Osteoblast (primary cell): ENCODE measurements at regions not wholly inside any gene's neighbourhood (a gene's known extent, or its start where the extent isn't known, plus 50 kb on each side); places are given as distances from the start of the nearest gene placed in this dataset.

Source experiments
- DNase-seq: peaks from one replicate; pipeline ENCODE4 v3.0.0; 2011; ENCODE audit warnings: low spot score, mixed read lengths; ENCODE audit not compliant: insufficient read length; ENCODE audit errors: missing footprints
- H2AFZ ChIP-seq: 2 replicates; pipeline ENCODE4 v1.6.0; 2011; ENCODE audit warnings: mild to moderate bottlenecking, low read length
- H3K27ac ChIP-seq: 2 replicates; pipeline ENCODE4 v1.5.1; 2011; ENCODE audit warnings: mild to moderate bottlenecking, low read depth, low read length, moderate library complexity
- H3K27me3 ChIP-seq: 2 replicates; pipeline ENCODE4 v1.6.0; 2012; ENCODE audit warnings: mild to moderate bottlenecking, control low read depth, inconsistent platforms, low read length, moderate library complexity; ENCODE audit not compliant: insufficient read depth
- H3K36me3 ChIP-seq: 2 replicates; pipeline ENCODE4 v1.5.1; 2011; ENCODE audit warnings: mild to moderate bottlenecking, low read length, control low read depth, moderate library complexity; ENCODE audit not compliant: insufficient read depth
- H3K4me1 ChIP-seq: 2 replicates; pipeline ENCODE4 v1.5.1; 2011; ENCODE audit warnings: mild to moderate bottlenecking, low read length, control low read depth, moderate library complexity; ENCODE audit not compliant: insufficient read depth
- H3K4me2 ChIP-seq: 2 replicates; pipeline ENCODE4 v1.6.0; 2011; ENCODE audit warnings: mild to moderate bottlenecking, low read length; ENCODE audit not compliant: insufficient read depth
- H3K4me3 ChIP-seq: fragments of 200-600 bp; sonication (generic); 3 replicates; pipeline ENCODE4 v1.5.1; 2012; ENCODE audit warnings: mild to moderate bottlenecking, low read length, inconsistent platforms; ENCODE audit not compliant: insufficient read depth
- H3K79me2 ChIP-seq: 2 replicates; pipeline ENCODE4 v1.6.0; 2012; ENCODE audit warnings: mild to moderate bottlenecking, low read length, control low read depth, inconsistent platforms; ENCODE audit not compliant: insufficient read depth
- H3K9me3 ChIP-seq: 2 replicates; pipeline ENCODE4 v1.5.1; 2011; ENCODE audit warnings: low read depth, low read length, control low read depth
- H4K20me1 ChIP-seq: 2 replicates; pipeline ENCODE4 v1.6.0; 2012; ENCODE audit warnings: mild to moderate bottlenecking, low read length, control low read depth; ENCODE audit not compliant: insufficient read depth
- CTCF ChIP-seq: IDR thresholded peaks from 2 replicates; pipeline ENCODE4 v1.5.1; 2011; ENCODE audit warnings: mild to moderate bottlenecking, low read depth, low read length, moderate library complexity; ENCODE audit errors: extremely low read depth

- Histone ChIP-seq H2AFZ (no peak overlapping the region), H3K36me3 (no peaks in the 10 kb centered on the region), H3K27ac (no peak overlapping the region), H3K79me2 (no peaks in the 10 kb centered on the region), H3K27me3 (peaks cover 48% of the 10 kb centered on the region), H3K4me1 (no peaks in the 10 kb centered on the region), H3K9me3 (no peaks in the 10 kb centered on the region), H3K4me3 (no peak overlapping the region), H4K20me1 (no peaks in the 10 kb centered on the region), H3K4me2 (no peak overlapping the region)
- DNase-seq, result no peak
- no peak for TF ChIP-seq CTCF
These were observed 138.8 kb upstream of the PRR20G start for GRCh38 chr3:127426444-127427153.

DNA sequence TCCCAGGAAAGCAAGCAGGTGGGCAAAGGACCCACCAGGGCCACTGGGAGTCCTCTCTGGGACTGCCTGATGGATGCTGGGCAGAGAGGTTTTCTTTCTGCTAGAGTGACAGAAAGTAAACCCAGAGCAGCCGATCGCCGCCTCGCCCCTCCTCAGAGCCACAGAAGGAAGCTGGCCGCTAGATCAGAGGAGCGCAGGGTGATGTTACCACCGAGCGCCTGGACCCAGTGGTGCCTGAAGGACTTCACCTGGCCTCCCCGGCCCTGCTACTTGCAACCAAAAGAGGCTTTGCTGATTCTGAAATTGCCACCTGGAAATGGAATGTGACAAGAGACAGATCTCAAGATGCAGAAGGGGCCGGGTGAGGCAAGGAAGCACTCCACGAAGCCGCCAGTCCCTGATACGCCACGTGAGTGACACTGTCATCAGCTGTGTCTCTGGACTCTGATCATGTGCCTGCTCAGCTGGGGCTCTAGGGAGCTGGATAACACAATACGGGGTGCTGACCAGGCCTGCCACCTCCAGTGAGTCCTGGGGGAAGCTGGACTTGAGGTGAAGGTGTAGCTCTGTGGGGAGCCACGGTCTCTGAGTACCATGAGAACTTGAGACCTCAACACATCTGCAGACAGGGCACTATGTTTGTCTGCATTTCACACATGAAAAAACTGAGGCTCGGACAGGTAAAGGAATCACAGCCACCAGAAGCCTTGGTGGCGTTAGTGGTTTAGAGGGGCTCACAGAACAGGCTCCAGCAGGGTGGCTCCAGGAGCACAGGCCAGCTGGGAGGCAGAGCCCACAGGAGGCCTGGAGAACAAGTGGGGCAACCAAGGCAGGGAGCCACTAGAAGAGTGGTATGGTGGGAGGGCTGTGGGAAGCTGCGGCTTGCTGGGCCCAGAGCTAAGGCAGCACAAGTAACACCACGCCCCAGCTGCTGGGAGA is 137.9 kb upstream of the PRR20G start:
- H3K79me2 ChIP-seq, result no peaks in the 10 kb centered on the region
- H2AFZ ChIP-seq, result no peak overlapping the region
- no peaks in the 10 kb centered on the region for H3K9me3 ChIP-seq
- no peak for DNase-seq
- no peak for TF ChIP-seq CTCF
- no peaks in the 10 kb centered on the region for H3K4me1 ChIP-seq
- no peak overlapping the region for H3K4me2 ChIP-seq
- no peaks in the 10 kb centered on the region for H4K20me1 ChIP-seq
- H3K36me3 ChIP-seq, result no peaks in the 10 kb centered on the region
- no peak overlapping the region for H3K4me3 ChIP-seq
- H3K27me3 ChIP-seq, result peaks cover 44% of the 10 kb centered on the region
- H3K27ac ChIP-seq, result no peak overlapping the region

DNA sequence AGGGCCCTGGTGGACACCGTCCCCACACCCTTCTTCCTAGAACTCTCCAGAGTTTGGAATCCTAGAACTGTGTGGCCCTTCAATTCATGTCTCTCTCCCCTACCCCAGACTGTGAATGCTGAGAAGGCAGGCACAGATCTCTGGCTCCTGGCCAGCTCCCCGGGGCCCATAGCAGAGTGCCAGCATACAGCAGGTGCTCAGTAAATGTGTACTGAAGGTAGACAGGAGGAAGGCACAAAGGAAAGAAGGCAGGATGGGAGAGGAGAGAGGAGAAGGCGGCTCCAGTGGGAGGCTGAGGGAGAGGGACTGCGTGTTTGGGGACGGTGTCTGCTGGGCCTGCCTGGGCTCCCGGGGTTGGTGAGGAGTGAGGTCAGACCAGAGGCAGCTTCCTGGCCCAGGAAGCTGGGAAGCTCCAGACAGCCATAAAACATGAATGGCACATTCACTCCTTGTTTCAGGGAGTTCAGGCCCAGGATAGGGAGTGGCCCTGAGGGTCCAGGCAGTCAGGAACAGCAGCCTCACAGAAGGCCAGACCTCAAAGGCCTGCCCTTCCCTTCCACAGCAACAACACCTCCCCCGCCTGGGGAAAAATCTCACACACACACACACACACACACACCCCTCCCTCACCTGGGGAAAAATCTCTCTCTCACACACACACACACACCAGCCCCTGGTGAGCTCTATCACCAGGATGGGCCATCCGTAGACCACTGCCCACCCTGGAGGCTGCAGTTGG is 137.1 kb upstream of the PRR20G start:
- H2AFZ ChIP-seq, result no peak overlapping the region
- TF ChIP-seq CTCF, result no peak
- DNase-seq, result no peak
- no peak overlapping the region for H3K27ac ChIP-seq
- no peak overlapping the region for H3K4me2 ChIP-seq
- H3K79me2 ChIP-seq, result no peaks in the 10 kb centered on the region
- H3K4me1 ChIP-seq, result no peaks in the 10 kb centered on the region
- no peaks in the 10 kb centered on the region for H3K36me3 ChIP-seq
- no peaks in the 10 kb centered on the region for H3K9me3 ChIP-seq
- H4K20me1 ChIP-seq, result no peaks in the 10 kb centered on the region
- no peak overlapping the region for H3K4me3 ChIP-seq
- peaks cover 41% of the 10 kb centered on the region for H3K27me3 ChIP-seq
